ENCODE measurements at regions not wholly inside any gene's neighbourhood (a gene's known extent, or its start where the extent isn't known, plus 50 kb on each side); places are given as distances from the start of the nearest gene placed in this dataset.

DNA sequence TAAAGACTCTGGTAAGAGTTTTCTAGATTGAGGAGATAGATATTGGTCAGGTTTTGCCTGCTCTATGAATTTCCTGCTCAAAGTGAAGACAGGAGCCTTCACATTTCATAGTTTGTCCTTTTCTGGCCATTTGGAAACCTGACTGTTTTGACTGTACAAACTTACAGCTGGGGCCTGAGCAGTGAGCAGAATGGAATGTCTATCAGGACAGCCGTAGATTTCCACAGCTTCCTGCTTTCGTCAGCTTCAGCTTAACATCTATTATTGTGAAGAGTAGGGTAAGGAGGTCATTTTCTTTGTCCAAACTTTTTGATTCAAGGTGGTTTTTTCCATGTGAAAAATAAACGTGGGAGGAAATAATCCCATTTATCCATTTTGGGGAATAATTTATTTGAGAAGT is 124.3 kb upstream of the DIPK2B start:
- H3K27me3 ChIP-seq (ENCODE audit: control insufficient read depth in 2 of 2, insufficient read depth in 2 of 2, low read length in 2 of 2) = no peaks in the 10 kb centered on the region
- no peaks in the 10 kb centered on the region for H3K36me3 ChIP-seq (ENCODE audit: control insufficient read depth, insufficient read depth, low read length)
- ChIA-PET POLR2A (interaction anchor here (1.2 kb wide), 1 partner anchor 10 kb away, joined by 3 read pairs; no protein-coding TSS in a partner anchor), CTCF (ENCODE audit: low intra/inter-chr PET ratio) (no interaction called here)
- in situ Hi-C loops (cut with MboI) = no loop called here
- H3K4me3 ChIP-seq = no peak overlapping the region
- H3K9ac ChIP-seq (ENCODE audit: insufficient read depth in 1 of 2, low read depth in 2 of 2, low read length in 2 of 2) = no peak overlapping the region
- no peak overlapping the region for H3K4me2 ChIP-seq (ENCODE audit: insufficient read depth, low read length)
- H3K79me2 ChIP-seq (ENCODE audit: control insufficient read depth, insufficient read depth, low read length) = no peaks in the 10 kb centered on the region
- no TSS peak for BruUV-seq (replicated peaks)
- ATAC-seq = no peak
- no peak overlapping the region for H3K27ac ChIP-seq (ENCODE audit: extremely low read depth, low read depth, low read length)
- no peaks in the 10 kb centered on the region for H3K9me3 ChIP-seq (replicated peaks; ENCODE audit: control insufficient read depth, insufficient read depth, low read depth, low read length)
- intact Hi-C loops (cut with micrococcal nuclease) = no loop called here
- no peak overlapping the region for H2AFZ ChIP-seq (ENCODE audit: low read depth, low read length)
- H3K9me1 ChIP-seq (ENCODE audit: control insufficient read depth, insufficient read depth, low read length) = no peaks in the 10 kb centered on the region
- no peak for FAIRE-seq
- no peaks in the 10 kb centered on the region for H3K4me1 ChIP-seq (replicated peaks in 1 of 2; ENCODE audit: control insufficient read depth in 2 of 2, insufficient read depth in 2 of 2, low read length in 2 of 2)
- DNase-seq (ENCODE audit: extremely low read depth in 1 of 4, low spot score in 3 of 4) = no peak
- H4K20me1 ChIP-seq (replicated peaks; ENCODE audit: control insufficient read depth, insufficient read depth, low read length) = no peaks in the 10 kb centered on the region
- 2% methylated on average over 3 of the region's 3 CpGs for WGBS (ENCODE audit: insufficient coverage, low coverage, missing lambda C conversion rate)
- no peak for TF ChIP-seq TBP (optimal IDR thresholded peaks at IDR 0.05; ENCODE audit: low read depth, low read length)
- TF ChIP-seq, protein P1, sequence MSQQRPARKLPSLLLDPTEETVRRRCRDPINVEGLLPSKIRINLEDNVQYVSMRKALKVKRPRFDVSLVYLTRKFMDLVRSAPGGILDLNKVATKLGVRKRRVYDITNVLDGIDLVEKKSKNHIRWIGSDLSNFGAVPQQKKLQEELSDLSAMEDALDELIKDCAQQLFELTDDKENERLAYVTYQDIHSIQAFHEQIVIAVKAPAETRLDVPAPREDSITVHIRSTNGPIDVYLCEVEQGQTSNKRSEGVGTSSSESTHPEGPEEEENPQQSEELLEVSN (IDR thresholded peaks at IDR 0.05; ENCODE audit: borderline replicate concordance in 1 of 2, extremely low read depth in 1 of 2, insufficient read depth in 1 of 2, insufficient read length in 1 of 2, low read depth in 1 of 2, low read length in 1 of 2, poor library complexity in 1 of 2, severe bottlenecking in 1 of 2) = no peak
- no peak for TF ChIP-seq SNRNP70 (optimal IDR thresholded peaks at IDR 0.05; ENCODE audit: low read depth, low read length)
- TF ChIP-seq, protein P2, sequence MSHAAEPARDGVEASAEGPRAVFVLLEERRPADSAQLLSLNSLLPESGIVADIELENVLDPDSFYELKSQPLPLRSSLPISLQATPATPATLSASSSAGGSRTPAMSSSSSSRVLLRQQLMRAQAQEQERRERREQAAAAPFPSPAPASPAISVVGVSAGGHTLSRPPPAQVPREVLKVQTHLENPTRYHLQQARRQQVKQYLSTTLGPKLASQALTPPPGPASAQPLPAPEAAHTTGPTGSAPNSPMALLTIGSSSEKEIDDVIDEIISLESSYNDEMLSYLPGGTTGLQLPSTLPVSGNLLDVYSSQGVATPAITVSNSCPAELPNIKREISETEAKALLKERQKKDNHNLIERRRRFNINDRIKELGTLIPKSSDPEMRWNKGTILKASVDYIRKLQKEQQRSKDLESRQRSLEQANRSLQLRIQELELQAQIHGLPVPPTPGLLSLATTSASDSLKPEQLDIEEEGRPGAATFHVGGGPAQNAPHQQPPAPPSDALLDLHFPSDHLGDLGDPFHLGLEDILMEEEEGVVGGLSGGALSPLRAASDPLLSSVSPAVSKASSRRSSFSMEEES (CRISPR knock-in tag; IDR thresholded peaks at IDR 0.05) = no peak
- TF ChIP-seq, protein P3, sequence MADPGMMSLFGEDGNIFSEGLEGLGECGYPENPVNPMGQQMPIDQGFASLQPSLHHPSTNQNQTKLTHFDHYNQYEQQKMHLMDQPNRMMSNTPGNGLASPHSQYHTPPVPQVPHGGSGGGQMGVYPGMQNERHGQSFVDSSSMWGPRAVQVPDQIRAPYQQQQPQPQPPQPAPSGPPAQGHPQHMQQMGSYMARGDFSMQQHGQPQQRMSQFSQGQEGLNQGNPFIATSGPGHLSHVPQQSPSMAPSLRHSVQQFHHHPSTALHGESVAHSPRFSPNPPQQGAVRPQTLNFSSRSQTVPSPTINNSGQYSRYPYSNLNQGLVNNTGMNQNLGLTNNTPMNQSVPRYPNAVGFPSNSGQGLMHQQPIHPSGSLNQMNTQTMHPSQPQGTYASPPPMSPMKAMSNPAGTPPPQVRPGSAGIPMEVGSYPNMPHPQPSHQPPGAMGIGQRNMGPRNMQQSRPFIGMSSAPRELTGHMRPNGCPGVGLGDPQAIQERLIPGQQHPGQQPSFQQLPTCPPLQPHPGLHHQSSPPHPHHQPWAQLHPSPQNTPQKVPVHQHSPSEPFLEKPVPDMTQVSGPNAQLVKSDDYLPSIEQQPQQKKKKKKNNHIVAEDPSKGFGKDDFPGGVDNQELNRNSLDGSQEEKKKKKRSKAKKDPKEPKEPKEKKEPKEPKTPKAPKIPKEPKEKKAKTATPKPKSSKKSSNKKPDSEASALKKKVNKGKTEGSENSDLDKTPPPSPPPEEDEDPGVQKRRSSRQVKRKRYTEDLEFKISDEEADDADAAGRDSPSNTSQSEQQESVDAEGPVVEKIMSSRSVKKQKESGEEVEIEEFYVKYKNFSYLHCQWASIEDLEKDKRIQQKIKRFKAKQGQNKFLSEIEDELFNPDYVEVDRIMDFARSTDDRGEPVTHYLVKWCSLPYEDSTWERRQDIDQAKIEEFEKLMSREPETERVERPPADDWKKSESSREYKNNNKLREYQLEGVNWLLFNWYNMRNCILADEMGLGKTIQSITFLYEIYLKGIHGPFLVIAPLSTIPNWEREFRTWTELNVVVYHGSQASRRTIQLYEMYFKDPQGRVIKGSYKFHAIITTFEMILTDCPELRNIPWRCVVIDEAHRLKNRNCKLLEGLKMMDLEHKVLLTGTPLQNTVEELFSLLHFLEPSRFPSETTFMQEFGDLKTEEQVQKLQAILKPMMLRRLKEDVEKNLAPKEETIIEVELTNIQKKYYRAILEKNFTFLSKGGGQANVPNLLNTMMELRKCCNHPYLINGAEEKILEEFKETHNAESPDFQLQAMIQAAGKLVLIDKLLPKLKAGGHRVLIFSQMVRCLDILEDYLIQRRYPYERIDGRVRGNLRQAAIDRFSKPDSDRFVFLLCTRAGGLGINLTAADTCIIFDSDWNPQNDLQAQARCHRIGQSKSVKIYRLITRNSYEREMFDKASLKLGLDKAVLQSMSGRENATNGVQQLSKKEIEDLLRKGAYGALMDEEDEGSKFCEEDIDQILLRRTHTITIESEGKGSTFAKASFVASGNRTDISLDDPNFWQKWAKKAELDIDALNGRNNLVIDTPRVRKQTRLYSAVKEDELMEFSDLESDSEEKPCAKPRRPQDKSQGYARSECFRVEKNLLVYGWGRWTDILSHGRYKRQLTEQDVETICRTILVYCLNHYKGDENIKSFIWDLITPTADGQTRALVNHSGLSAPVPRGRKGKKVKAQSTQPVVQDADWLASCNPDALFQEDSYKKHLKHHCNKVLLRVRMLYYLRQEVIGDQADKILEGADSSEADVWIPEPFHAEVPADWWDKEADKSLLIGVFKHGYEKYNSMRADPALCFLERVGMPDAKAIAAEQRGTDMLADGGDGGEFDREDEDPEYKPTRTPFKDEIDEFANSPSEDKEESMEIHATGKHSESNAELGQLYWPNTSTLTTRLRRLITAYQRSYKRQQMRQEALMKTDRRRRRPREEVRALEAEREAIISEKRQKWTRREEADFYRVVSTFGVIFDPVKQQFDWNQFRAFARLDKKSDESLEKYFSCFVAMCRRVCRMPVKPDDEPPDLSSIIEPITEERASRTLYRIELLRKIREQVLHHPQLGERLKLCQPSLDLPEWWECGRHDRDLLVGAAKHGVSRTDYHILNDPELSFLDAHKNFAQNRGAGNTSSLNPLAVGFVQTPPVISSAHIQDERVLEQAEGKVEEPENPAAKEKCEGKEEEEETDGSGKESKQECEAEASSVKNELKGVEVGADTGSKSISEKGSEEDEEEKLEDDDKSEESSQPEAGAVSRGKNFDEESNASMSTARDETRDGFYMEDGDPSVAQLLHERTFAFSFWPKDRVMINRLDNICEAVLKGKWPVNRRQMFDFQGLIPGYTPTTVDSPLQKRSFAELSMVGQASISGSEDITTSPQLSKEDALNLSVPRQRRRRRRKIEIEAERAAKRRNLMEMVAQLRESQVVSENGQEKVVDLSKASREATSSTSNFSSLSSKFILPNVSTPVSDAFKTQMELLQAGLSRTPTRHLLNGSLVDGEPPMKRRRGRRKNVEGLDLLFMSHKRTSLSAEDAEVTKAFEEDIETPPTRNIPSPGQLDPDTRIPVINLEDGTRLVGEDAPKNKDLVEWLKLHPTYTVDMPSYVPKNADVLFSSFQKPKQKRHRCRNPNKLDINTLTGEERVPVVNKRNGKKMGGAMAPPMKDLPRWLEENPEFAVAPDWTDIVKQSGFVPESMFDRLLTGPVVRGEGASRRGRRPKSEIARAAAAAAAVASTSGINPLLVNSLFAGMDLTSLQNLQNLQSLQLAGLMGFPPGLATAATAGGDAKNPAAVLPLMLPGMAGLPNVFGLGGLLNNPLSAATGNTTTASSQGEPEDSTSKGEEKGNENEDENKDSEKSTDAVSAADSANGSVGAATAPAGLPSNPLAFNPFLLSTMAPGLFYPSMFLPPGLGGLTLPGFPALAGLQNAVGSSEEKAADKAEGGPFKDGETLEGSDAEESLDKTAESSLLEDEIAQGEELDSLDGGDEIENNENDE (IDR thresholded peaks at IDR 0.05; ENCODE audit: low read depth, low read length) = no peak
- TF ChIP-seq TEAD2 (tag; IDR thresholded peaks at IDR 0.05) = no peak
- no peak for TF ChIP-seq HMGN3 (IDR thresholded peaks at IDR 0.05; ENCODE audit: borderline replicate concordance, extremely low read depth, insufficient read length, low read depth, low read length)
- TF ChIP-seq HDAC1 (IDR thresholded peaks at IDR 0.05) = no peak
